ENCODE measurements at regions not wholly inside any gene's neighbourhood (a gene's known extent, or its start where the extent isn't known, plus 50 kb on each side); places are given as distances from the start of the nearest gene placed in this dataset.

DNA sequence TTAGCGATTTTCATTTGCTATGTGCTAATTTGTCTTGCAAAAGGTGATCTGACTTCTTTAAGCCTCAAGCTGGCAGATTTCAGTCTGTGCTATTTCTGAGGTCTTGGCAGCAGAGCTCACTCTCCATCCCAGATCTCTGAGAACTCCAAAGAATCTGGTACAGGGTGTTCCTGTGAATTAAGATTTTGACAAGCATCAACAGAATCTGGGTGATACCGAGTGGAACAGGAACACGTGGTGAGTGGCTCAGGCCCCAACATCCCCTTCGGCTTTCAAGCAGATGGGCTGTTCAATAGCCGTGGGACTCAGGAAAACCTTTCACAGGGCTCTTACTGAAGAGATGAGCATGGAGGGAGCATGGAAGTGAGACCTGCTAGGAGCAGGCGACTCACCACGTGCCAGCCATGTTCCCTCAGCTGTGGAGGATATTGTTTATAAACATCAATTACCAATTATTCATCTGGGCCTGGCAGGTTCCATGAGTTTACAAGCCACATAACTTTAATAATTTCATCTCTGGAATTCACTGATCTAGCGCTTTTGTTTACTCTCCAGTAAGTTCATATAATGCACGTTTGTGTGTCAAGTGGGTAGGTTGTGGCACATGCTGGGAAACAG lies 103.4 kb upstream of the SELENOK start (continued):
- TF ChIP-seq, protein P1, sequence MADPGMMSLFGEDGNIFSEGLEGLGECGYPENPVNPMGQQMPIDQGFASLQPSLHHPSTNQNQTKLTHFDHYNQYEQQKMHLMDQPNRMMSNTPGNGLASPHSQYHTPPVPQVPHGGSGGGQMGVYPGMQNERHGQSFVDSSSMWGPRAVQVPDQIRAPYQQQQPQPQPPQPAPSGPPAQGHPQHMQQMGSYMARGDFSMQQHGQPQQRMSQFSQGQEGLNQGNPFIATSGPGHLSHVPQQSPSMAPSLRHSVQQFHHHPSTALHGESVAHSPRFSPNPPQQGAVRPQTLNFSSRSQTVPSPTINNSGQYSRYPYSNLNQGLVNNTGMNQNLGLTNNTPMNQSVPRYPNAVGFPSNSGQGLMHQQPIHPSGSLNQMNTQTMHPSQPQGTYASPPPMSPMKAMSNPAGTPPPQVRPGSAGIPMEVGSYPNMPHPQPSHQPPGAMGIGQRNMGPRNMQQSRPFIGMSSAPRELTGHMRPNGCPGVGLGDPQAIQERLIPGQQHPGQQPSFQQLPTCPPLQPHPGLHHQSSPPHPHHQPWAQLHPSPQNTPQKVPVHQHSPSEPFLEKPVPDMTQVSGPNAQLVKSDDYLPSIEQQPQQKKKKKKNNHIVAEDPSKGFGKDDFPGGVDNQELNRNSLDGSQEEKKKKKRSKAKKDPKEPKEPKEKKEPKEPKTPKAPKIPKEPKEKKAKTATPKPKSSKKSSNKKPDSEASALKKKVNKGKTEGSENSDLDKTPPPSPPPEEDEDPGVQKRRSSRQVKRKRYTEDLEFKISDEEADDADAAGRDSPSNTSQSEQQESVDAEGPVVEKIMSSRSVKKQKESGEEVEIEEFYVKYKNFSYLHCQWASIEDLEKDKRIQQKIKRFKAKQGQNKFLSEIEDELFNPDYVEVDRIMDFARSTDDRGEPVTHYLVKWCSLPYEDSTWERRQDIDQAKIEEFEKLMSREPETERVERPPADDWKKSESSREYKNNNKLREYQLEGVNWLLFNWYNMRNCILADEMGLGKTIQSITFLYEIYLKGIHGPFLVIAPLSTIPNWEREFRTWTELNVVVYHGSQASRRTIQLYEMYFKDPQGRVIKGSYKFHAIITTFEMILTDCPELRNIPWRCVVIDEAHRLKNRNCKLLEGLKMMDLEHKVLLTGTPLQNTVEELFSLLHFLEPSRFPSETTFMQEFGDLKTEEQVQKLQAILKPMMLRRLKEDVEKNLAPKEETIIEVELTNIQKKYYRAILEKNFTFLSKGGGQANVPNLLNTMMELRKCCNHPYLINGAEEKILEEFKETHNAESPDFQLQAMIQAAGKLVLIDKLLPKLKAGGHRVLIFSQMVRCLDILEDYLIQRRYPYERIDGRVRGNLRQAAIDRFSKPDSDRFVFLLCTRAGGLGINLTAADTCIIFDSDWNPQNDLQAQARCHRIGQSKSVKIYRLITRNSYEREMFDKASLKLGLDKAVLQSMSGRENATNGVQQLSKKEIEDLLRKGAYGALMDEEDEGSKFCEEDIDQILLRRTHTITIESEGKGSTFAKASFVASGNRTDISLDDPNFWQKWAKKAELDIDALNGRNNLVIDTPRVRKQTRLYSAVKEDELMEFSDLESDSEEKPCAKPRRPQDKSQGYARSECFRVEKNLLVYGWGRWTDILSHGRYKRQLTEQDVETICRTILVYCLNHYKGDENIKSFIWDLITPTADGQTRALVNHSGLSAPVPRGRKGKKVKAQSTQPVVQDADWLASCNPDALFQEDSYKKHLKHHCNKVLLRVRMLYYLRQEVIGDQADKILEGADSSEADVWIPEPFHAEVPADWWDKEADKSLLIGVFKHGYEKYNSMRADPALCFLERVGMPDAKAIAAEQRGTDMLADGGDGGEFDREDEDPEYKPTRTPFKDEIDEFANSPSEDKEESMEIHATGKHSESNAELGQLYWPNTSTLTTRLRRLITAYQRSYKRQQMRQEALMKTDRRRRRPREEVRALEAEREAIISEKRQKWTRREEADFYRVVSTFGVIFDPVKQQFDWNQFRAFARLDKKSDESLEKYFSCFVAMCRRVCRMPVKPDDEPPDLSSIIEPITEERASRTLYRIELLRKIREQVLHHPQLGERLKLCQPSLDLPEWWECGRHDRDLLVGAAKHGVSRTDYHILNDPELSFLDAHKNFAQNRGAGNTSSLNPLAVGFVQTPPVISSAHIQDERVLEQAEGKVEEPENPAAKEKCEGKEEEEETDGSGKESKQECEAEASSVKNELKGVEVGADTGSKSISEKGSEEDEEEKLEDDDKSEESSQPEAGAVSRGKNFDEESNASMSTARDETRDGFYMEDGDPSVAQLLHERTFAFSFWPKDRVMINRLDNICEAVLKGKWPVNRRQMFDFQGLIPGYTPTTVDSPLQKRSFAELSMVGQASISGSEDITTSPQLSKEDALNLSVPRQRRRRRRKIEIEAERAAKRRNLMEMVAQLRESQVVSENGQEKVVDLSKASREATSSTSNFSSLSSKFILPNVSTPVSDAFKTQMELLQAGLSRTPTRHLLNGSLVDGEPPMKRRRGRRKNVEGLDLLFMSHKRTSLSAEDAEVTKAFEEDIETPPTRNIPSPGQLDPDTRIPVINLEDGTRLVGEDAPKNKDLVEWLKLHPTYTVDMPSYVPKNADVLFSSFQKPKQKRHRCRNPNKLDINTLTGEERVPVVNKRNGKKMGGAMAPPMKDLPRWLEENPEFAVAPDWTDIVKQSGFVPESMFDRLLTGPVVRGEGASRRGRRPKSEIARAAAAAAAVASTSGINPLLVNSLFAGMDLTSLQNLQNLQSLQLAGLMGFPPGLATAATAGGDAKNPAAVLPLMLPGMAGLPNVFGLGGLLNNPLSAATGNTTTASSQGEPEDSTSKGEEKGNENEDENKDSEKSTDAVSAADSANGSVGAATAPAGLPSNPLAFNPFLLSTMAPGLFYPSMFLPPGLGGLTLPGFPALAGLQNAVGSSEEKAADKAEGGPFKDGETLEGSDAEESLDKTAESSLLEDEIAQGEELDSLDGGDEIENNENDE (IDR thresholded peaks at IDR 0.05; ENCODE audit: insufficient replicate concordance, low read length) = no peak
- TF ChIP-seq NRF1 (IDR thresholded peaks at IDR 0.05; ENCODE audit: low read depth, low read length) (no peak), SIRT6 (IDR thresholded peaks at IDR 0.05; ENCODE audit: low read length) (no peak), GTF2F1 (IDR thresholded peaks at IDR 0.05; ENCODE audit: borderline replicate concordance, low read depth, low read length) (no peak), SP2 (IDR thresholded peaks at IDR 0.05; ENCODE audit: low read length) (no peak), TCF12 (IDR thresholded peaks at IDR 0.05; ENCODE audit: low read depth, low read length) (no peak), CHD1 (IDR thresholded peaks at IDR 0.05; ENCODE audit: low read depth, low read length) (no peak), RNF2 (IDR thresholded peaks at IDR 0.05; ENCODE audit: borderline replicate concordance, low read depth, low read length, missing control alignments, poor library complexity, severe bottlenecking) (no peak), BRCA1 (IDR thresholded peaks at IDR 0.05; ENCODE audit: low read depth, low read length) (no peak)
- TF ChIP-seq, protein P2, sequence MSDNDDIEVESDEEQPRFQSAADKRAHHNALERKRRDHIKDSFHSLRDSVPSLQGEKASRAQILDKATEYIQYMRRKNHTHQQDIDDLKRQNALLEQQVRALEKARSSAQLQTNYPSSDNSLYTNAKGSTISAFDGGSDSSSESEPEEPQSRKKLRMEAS (IDR thresholded peaks at IDR 0.05) = no peak

Measured in H1 (cell line).